H54 (cell line): ENCODE measurements at regions not wholly inside any gene's neighbourhood (a gene's known extent, or its start where the extent isn't known, plus 50 kb on each side); places are given as distances from the start of the nearest gene placed in this dataset.
A peak's percentile ranks its signal among the peaks of the same experiment; 100 is the strongest.
"Not testable (repeated sequence)": the region's sequence is repeated elsewhere in the genome, so short reads cannot be mapped to it uniquely, and the experiment has no call there.

Source experiments
- DNase-seq: peaks from one replicate; pipeline ENCODE4 v3.0.0; 2011; ENCODE audit warnings: low spot score, mixed read lengths; ENCODE audit not compliant: insufficient read length
- FAIRE-seq: peaks from 3 replicates; lab custom pipeline; 2011; peaks lifted over from hg19 to GRCh38; lab: Jason Lieb, UNC
- POLR2A ChIP-seq: IDR thresholded peaks from 2 replicates; pipeline ENCODE4 v1.6.1; 2011; ENCODE audit warnings: low read depth, mild to moderate bottlenecking, low read length

GRCh38 chr1:56139836-56140235, 439.5 kb downstream of the PLPP3 start:
- no peak for DNase-seq

GRCh38 chr1:56137521-56138505, 441.6 kb downstream of the PLPP3 start:
- peak; percentile 11 for FAIRE-seq
- TF ChIP-seq POLR2A, result no peak
- DNase-seq, result no peak

More at GRCh38 chr1:56139836-56140235, 439.5 kb downstream of the PLPP3 start:
- FAIRE-seq, result no peak
- TF ChIP-seq POLR2A, result no peak

- FAIRE-seq, result no peak
- TF ChIP-seq POLR2A, result no peak
- no peak for DNase-seq
Measured at GRCh38 chr1:56137090-56137489, 442.3 kb downstream of the PLPP3 start.

- DNase-seq (no peak), FAIRE-seq (no peak)
- TF ChIP-seq POLR2A, result no peak
Measured at GRCh38 chr1:56135864-56136147, 443.6 kb downstream of the PLPP3 start.

GRCh38 chr1:56135069-56135863, 444.1 kb downstream of the PLPP3 start:
- DNase-seq (no peak), FAIRE-seq (no peak)
- TF ChIP-seq POLR2A, result no peak

GRCh38 chr1:56133522-56134472, 445.6 kb downstream of the PLPP3 start:
- no peak for DNase-seq
- no peak for TF ChIP-seq POLR2A
- no peak for FAIRE-seq

GRCh38 chr1:56132520-56132919, 446.8 kb downstream of the PLPP3 start:
- no peak for TF ChIP-seq POLR2A
- DNase-seq, result no peak
- FAIRE-seq, result no peak

- no peak for TF ChIP-seq POLR2A
- FAIRE-seq, result no peak
Measured at GRCh38 chr1:56129837-56130236, 449.5 kb downstream of the PLPP3 start.

GRCh38 chr1:56125316-56125715, 454.0 kb downstream of the PLPP3 start:
- DNase-seq (no peak), FAIRE-seq (no peak)
- no peak for TF ChIP-seq POLR2A

More at GRCh38 chr1:56129837-56130236, 449.5 kb downstream of the PLPP3 start:
- DNase-seq, result no peak

GRCh38 chr1:56123826-56124225, 455.5 kb downstream of the PLPP3 start:
- no peak for FAIRE-seq
- TF ChIP-seq POLR2A, result no peak
- no peak for DNase-seq

GRCh38 chr1:56123421-56123820, 455.9 kb downstream of the PLPP3 start:
- FAIRE-seq, result no peak
- no peak for TF ChIP-seq POLR2A
- DNase-seq, result no peak

- FAIRE-seq (peak; percentile 52), DNase-seq (no peak)
- no peak for TF ChIP-seq POLR2A
Measured at GRCh38 chr1:56120021-56120420, 459.3 kb downstream of the PLPP3 start.

GRCh38 chr1:56118676-56119075, 460.7 kb downstream of the PLPP3 start:
- FAIRE-seq, DNase-seq: not testable (repeated sequence)

- no peak for FAIRE-seq
- DNase-seq, result no peak
- TF ChIP-seq POLR2A, result no peak
Measured at GRCh38 chr1:56115701-56116100, 463.7 kb downstream of the PLPP3 start.
